Neural crest cell (in vitro differentiated cells): ENCODE measurements at regions not wholly inside any gene's neighbourhood (a gene's known extent, or its start where the extent isn't known, plus 50 kb on each side); places are given as distances from the start of the nearest gene placed in this dataset.

Experiments
- DNase-seq: peaks from one replicate; pipeline ENCODE4 v3.0.0; 2021; ENCODE audit warnings: low read depth, mixed read lengths, low spot score
- H3K27ac Mint-ChIP-seq: one replicate; pipeline ENCODE4 v1.8.0; 2021; ENCODE audit warnings: mild to moderate bottlenecking, mixed read lengths; ENCODE audit not compliant: unreplicated experiment
- H3K27me3 Mint-ChIP-seq: 2 replicates; pipeline ENCODE4 v1.8.0; 2021; ENCODE audit warnings: low read depth, mild to moderate bottlenecking, mixed read lengths
- H3K36me3 Mint-ChIP-seq: 2 replicates; pipeline ENCODE4 v1.8.0; 2021; ENCODE audit warnings: low read depth, mild to moderate bottlenecking, mixed read lengths
- H3K4me1 Mint-ChIP-seq: 2 replicates; pipeline ENCODE4 v1.8.0; 2021; ENCODE audit warnings: mixed read lengths
- H3K4me3 Mint-ChIP-seq: one replicate; pipeline ENCODE4 v1.8.0; 2021; ENCODE audit warnings: mild to moderate bottlenecking, mixed read lengths
- H3K9me3 Mint-ChIP-seq: 2 replicates; pipeline ENCODE4 v1.8.0; 2021; ENCODE audit warnings: mixed read lengths
- CTCF ChIP-seq: fragments of 200-600 bp; sonication (generic); conservative IDR thresholded peaks from 2 replicates; pipeline ENCODE4 v1.5.0; 2021; ENCODE audit warnings: antibody characterized with exemption, mild to moderate bottlenecking

DNA sequence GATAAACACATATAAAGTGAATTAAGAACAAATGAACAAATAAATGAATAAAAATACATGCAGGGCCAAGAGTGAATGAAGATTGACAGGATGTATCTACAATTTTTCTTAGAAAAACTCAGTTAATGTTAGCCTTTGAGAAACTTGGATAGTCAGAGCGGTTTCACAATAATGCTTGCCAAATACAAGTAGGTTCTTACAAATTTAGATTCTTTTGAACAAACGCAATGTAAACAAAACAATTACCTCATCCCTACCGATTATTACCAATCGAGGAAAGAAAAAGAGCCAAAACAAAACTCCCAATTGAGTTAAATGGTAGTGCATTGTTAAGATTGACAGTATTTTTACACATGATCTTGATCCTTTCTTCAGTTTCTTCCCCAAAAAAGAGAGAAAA is 176.9 kb upstream of the DEPDC1 start:
- no peak for TF ChIP-seq CTCF
- Mint-ChIP-seq H3K9me3 (peaks cover 7% of the 10 kb centered on the region), H3K4me1 (no peaks in the 10 kb centered on the region), H3K27me3 (peaks cover 3% of the 10 kb centered on the region), H3K27ac (no peak overlapping the region), H3K4me3 (no peak overlapping the region), H3K36me3 (no peaks in the 10 kb centered on the region)
- DNase-seq: no peak

DNA sequence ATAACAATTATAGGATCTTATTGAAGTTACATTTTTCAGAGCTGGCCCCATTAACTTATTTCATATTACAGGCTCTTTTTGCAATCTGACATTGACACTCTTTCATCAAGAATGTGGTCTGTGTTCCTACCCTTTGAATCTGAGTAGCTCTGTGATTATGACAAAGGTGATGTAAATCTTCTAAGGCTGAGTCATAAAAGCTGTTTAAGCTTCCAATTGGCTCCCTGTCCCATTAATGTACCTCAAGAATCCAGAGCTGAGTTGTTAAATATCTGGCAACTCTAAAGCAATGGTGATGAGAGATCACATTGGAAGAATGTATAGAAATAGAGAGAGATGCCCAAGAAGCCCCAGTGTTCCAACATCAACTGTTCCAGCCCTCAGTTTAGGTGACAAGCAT is 178.5 kb upstream of the DEPDC1 start:
- Mint-ChIP-seq H3K4me3 (no peak overlapping the region), H3K27me3 (peaks cover 3% of the 10 kb centered on the region), H3K36me3 (no peaks in the 10 kb centered on the region), H3K27ac (no peak overlapping the region), H3K4me1 (no peaks in the 10 kb centered on the region), H3K9me3 (peaks cover 7% of the 10 kb centered on the region)
- DNase-seq: no peak
- no peak for TF ChIP-seq CTCF

DNA sequence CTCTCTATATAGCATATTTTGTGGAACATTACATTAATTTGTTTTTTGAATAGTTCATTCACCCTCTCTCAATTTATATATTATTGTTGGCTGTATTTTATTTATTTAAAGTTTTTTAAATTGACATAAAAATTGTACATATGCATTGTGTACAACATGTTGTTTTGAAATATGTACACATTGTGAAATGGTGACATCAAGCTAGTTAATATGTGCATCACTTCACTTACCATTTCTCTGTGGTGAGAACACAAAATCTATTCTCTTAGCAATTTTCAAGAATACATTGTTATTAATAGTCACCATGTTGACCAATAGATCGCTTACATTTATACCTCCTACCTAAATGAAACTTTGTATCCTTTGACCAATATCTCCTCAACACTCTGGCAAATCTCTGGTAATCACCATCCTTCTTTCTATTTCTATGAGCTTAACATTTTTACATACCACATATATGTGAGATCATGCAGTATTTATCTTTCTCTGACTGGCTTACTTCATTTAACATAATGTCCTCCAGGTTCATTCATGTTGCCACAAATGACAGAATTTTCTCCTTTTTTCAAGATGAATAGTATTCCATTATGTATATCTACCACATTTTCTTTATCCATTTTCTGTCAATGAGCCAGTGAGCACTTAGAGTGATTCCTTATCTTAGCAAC is 180.9 kb upstream of the DEPDC1 start:
- H3K27ac Mint-ChIP-seq: no peak overlapping the region
- no peak for DNase-seq
- H3K9me3 Mint-ChIP-seq: peaks cover 7% of the 10 kb centered on the region
- H3K4me1 Mint-ChIP-seq: no peaks in the 10 kb centered on the region
- H3K27me3 Mint-ChIP-seq: peaks cover 3% of the 10 kb centered on the region
- no peak overlapping the region for H3K4me3 Mint-ChIP-seq
- TF ChIP-seq CTCF: no peak
- no peaks in the 10 kb centered on the region for H3K36me3 Mint-ChIP-seq

DNA sequence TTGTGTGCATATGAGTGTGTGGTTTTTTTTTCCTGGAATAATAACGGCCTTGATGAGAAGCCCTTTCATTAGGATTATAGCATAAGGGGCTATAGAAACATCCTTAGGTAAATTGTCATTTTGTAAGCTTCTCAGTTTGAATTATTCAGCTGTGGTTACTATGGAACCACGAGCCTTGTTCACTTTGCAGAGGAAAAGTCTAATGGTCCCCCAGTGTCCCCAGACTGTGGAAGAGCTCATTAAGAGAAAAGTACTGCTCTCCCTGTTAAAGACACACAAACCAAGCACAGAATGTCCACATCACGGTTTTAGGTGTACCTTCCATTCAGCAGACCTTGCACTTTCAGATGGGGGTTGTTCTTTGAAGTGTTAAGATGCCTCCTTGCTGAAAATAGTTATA is 199.3 kb upstream of the DEPDC1 start:
- Mint-ChIP-seq H3K36me3 (no peaks in the 10 kb centered on the region), H3K9me3 (no peaks in the 10 kb centered on the region)

DNA sequence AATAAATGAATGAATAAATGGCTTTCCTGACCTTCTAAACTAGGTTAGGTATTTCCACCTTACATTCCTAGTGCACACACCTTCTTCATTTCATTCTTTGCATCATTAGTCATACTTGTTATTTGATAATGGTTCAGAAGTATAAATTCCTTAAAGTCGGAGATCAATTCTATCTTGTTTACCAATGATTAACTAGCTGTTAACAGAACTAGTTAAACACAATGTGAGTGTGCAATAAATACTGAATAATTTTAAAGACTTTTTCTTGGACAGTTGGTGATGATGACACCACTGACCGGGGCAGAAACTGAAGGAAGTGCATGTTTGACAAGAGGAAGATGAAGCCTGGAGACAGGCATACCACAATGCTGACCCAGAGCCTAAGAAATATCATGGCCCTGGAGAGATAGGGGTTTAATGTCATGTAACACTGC is 207.1 kb upstream of the DEPDC1 start:
- H3K27ac Mint-ChIP-seq: no peak overlapping the region
- H3K9me3 Mint-ChIP-seq: no peaks in the 10 kb centered on the region
- H3K36me3 Mint-ChIP-seq: no peaks in the 10 kb centered on the region
- no peaks in the 10 kb centered on the region for H3K27me3 Mint-ChIP-seq
- H3K4me3 Mint-ChIP-seq: no peak overlapping the region
- no peaks in the 10 kb centered on the region for H3K4me1 Mint-ChIP-seq
- no peak for DNase-seq
- no peak for TF ChIP-seq CTCF

More for the DNA sequence above, 199.3 kb upstream of the DEPDC1 start:
- no peak for DNase-seq
- H3K4me3 Mint-ChIP-seq: no peak overlapping the region
- no peak overlapping the region for H3K27ac Mint-ChIP-seq
- no peaks in the 10 kb centered on the region for H3K4me1 Mint-ChIP-seq
- no peaks in the 10 kb centered on the region for H3K27me3 Mint-ChIP-seq
- TF ChIP-seq CTCF: no peak
